Thyroid gland (tissue), 4 donors: ENCODE measurements at regions not wholly inside any gene's neighbourhood (a gene's known extent, or its start where the extent isn't known, plus 50 kb on each side); places are given as distances from the start of the nearest gene placed in this dataset.
"Not testable (repeated sequence)": the region's sequence is repeated elsewhere in the genome, so short reads cannot be mapped to it uniquely, and the experiment has no call there.

ENCODE experiments used
- POLR2A ChIP-seq, 2 donors: fragments of 450-650 bp; IDR thresholded peaks; one replicate each; pipeline ENCODE4 v1.6.1; 2017; ENCODE audit warnings: antibody characterized with exemption in 2 of 2, mild to moderate bottlenecking in 2 of 2, moderate library complexity in 1 of 2
- TF ChIP-seq, protein P1 (sequence below), 6 experiments: fragments of 200-600 bp in 3 of 6; fragments of 450-650 bp in 3 of 6; sonication (generic) in 3 of 6; IDR thresholded peaks; one replicate each; pipeline ENCODE4 v1.5.1; 2016 to 2019; ENCODE audit warnings: antibody characterized with exemption in 6 of 6, mild to moderate bottlenecking in 2 of 6, inconsistent platforms in 1 of 6, moderate library complexity in 1 of 6

- TF ChIP-seq, protein P1, sequence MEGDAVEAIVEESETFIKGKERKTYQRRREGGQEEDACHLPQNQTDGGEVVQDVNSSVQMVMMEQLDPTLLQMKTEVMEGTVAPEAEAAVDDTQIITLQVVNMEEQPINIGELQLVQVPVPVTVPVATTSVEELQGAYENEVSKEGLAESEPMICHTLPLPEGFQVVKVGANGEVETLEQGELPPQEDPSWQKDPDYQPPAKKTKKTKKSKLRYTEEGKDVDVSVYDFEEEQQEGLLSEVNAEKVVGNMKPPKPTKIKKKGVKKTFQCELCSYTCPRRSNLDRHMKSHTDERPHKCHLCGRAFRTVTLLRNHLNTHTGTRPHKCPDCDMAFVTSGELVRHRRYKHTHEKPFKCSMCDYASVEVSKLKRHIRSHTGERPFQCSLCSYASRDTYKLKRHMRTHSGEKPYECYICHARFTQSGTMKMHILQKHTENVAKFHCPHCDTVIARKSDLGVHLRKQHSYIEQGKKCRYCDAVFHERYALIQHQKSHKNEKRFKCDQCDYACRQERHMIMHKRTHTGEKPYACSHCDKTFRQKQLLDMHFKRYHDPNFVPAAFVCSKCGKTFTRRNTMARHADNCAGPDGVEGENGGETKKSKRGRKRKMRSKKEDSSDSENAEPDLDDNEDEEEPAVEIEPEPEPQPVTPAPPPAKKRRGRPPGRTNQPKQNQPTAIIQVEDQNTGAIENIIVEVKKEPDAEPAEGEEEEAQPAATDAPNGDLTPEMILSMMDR (IDR thresholded peaks at IDR 0.05), result not testable (repeated sequence)
- not testable (repeated sequence) for TF ChIP-seq POLR2A (IDR thresholded peaks at IDR 0.05)
These were observed 519.3 kb downstream of the GOLGA6L6 start for GRCh38 chr15:20022349-20022748.
